ENCODE measurements at regions not wholly inside any gene's neighbourhood (a gene's known extent, or its start where the extent isn't known, plus 50 kb on each side); places are given as distances from the start of the nearest gene placed in this dataset.

GRCh38 chr2:125318740-125319139 lies 1293.7 kb downstream of the CNTNAP5 start:
- POLR2A ChIA-PET: no interaction called here
- H3K9ac ChIP-seq (ENCODE audit: low read length): no peak overlapping the region
- no peaks in the 10 kb centered on the region for H3K27me3 Mint-ChIP-seq
- 80% methylated on average over 2 of the region's 2 CpGs for WGBS (ENCODE audit: insufficient coverage)
- H3K4me1 ChIP-seq (ENCODE audit: control insufficient read depth in 2 of 2, insufficient read depth in 2 of 2, low read length in 2 of 2): no peaks in the 10 kb centered on the region
- H3K9me3 Mint-ChIP-seq (ENCODE audit: insufficient read depth): no peaks in the 10 kb centered on the region
- peaks cover 0 to 5% (median 0%) of the 10 kb centered on the region in 3 donors for H3K9me3 ChIP-seq (ENCODE audit: control extremely low read depth in 1 of 3, control insufficient read depth in 2 of 3, insufficient read depth in 1 of 3, low read length in 2 of 3)
- CTCF ChIA-PET: no interaction called here
- H3K36me3 ChIP-seq (replicated peaks in 1 of 2; ENCODE audit: control extremely low read depth in 1 of 2, control insufficient read depth in 1 of 2, extremely low read depth in 1 of 2, insufficient read depth in 2 of 2, low read length in 1 of 2): no peaks in the 10 kb centered on the region
- H3K79me2 ChIP-seq (ENCODE audit: control insufficient read depth, insufficient read depth, low read length): no peaks in the 10 kb centered on the region
- no peak overlapping the region for H3K27ac ChIP-seq (ENCODE audit: low read length in 2 of 2)
- no peaks in the 10 kb centered on the region for H3K27me3 ChIP-seq (replicated peaks in 1 of 4; ENCODE audit: control extremely low read depth in 1 of 4, control insufficient read depth in 3 of 4, insufficient read depth in 4 of 4, low read length in 3 of 4)
- H3K4me3 ChIP-seq (ENCODE audit: control extremely low read depth in 1 of 5, extremely low read depth in 1 of 5, insufficient read depth in 1 of 5, low read depth in 2 of 5, low read length in 4 of 5): no peak overlapping the region
- no peak overlapping the region for H3K4me3 Mint-ChIP-seq
- DNase-seq: no peak
- H3K27ac Mint-ChIP-seq: no peak overlapping the region
- H3K4me1 Mint-ChIP-seq: no peaks in the 10 kb centered on the region
- intact Hi-C loops (cut with micrococcal nuclease): no loop called here
- H4K20me1 ChIP-seq (ENCODE audit: control insufficient read depth, insufficient read depth, low read length, poor library complexity, severe bottlenecking): no peaks in the 10 kb centered on the region
- no peak for ATAC-seq (ENCODE audit: low read depth)
- no peak overlapping the region for H3K4me2 ChIP-seq (replicated peaks; ENCODE audit: low read depth, low read length, poor library complexity, severe bottlenecking)
- H2AFZ ChIP-seq (ENCODE audit: insufficient read depth, low read depth, low read length, poor library complexity, severe bottlenecking): no peak overlapping the region
- no peak for TF ChIP-seq EZH2 (IDR thresholded peaks at IDR 0.05; ENCODE audit: borderline replicate concordance, insufficient read depth, low read depth, low read length, poor library complexity, severe bottlenecking)
- TF ChIP-seq, protein P1, sequence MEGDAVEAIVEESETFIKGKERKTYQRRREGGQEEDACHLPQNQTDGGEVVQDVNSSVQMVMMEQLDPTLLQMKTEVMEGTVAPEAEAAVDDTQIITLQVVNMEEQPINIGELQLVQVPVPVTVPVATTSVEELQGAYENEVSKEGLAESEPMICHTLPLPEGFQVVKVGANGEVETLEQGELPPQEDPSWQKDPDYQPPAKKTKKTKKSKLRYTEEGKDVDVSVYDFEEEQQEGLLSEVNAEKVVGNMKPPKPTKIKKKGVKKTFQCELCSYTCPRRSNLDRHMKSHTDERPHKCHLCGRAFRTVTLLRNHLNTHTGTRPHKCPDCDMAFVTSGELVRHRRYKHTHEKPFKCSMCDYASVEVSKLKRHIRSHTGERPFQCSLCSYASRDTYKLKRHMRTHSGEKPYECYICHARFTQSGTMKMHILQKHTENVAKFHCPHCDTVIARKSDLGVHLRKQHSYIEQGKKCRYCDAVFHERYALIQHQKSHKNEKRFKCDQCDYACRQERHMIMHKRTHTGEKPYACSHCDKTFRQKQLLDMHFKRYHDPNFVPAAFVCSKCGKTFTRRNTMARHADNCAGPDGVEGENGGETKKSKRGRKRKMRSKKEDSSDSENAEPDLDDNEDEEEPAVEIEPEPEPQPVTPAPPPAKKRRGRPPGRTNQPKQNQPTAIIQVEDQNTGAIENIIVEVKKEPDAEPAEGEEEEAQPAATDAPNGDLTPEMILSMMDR (IDR thresholded peaks at IDR 0.05): no peak

GRCh38 chr2:125324273-125324672 lies 1299.2 kb downstream of the CNTNAP5 start:
- DNase-seq: no peak
- H3K27me3 ChIP-seq (replicated peaks in 1 of 4; ENCODE audit: control extremely low read depth in 1 of 4, control insufficient read depth in 3 of 4, insufficient read depth in 4 of 4, low read length in 3 of 4): no peaks in the 10 kb centered on the region
- H3K27ac ChIP-seq (ENCODE audit: low read length in 2 of 2): no peak overlapping the region
- TF ChIP-seq, protein P1 (IDR thresholded peaks at IDR 0.05): no peak
- TF ChIP-seq EZH2 (IDR thresholded peaks at IDR 0.05; ENCODE audit: borderline replicate concordance, insufficient read depth, low read depth, low read length, poor library complexity, severe bottlenecking): no peak
- Mint-ChIP-seq H3K4me1 (no peaks in the 10 kb centered on the region), H3K27me3 (no peaks in the 10 kb centered on the region), H3K4me3 (no peak overlapping the region), H3K9me3 (ENCODE audit: insufficient read depth) (no peaks in the 10 kb centered on the region), H3K27ac (no peak overlapping the region)
- H3K4me3 ChIP-seq (ENCODE audit: control extremely low read depth in 1 of 5, extremely low read depth in 1 of 5, insufficient read depth in 1 of 5, low read depth in 2 of 5, low read length in 4 of 5): no peak overlapping the region
- POLR2A ChIA-PET: no interaction called here
- H3K4me1 ChIP-seq (ENCODE audit: control insufficient read depth in 2 of 2, insufficient read depth in 2 of 2, low read length in 2 of 2): no peaks in the 10 kb centered on the region
- H4K20me1 ChIP-seq (ENCODE audit: control insufficient read depth, insufficient read depth, low read length, poor library complexity, severe bottlenecking): no peaks in the 10 kb centered on the region
- CTCF ChIA-PET: no interaction called here
- no peak overlapping the region for H3K9ac ChIP-seq (ENCODE audit: low read length)
- intact Hi-C loops (cut with micrococcal nuclease): no loop called here
- no peaks in the 10 kb centered on the region for H3K9me3 ChIP-seq (ENCODE audit: control extremely low read depth in 1 of 3, control insufficient read depth in 2 of 3, insufficient read depth in 1 of 3, low read length in 2 of 3)
- H3K79me2 ChIP-seq (ENCODE audit: control insufficient read depth, insufficient read depth, low read length): no peaks in the 10 kb centered on the region
- no peak overlapping the region for H3K4me2 ChIP-seq (replicated peaks; ENCODE audit: low read depth, low read length, poor library complexity, severe bottlenecking)
- H3K36me3 ChIP-seq (replicated peaks in 1 of 2; ENCODE audit: control extremely low read depth in 1 of 2, control insufficient read depth in 1 of 2, extremely low read depth in 1 of 2, insufficient read depth in 2 of 2, low read length in 1 of 2): no peaks in the 10 kb centered on the region
- ATAC-seq (ENCODE audit: low read depth): no peak
- no peak overlapping the region for H2AFZ ChIP-seq (ENCODE audit: insufficient read depth, low read depth, low read length, poor library complexity, severe bottlenecking)
